Mesenteric fat pad (tissue), 1 donor: ENCODE measurements at regions not wholly inside any gene's neighbourhood (a gene's known extent, or its start where the extent isn't known, plus 50 kb on each side); places are given as distances from the start of the nearest gene placed in this dataset.

Experiments
- DNase-seq: peaks from one replicate; pipeline ENCODE4 v3.0.0-alpha.2; 2020; ENCODE audit warnings: low spot score
- donor health status: DM: yes; HTN: yes; CAD: no.

DNA sequence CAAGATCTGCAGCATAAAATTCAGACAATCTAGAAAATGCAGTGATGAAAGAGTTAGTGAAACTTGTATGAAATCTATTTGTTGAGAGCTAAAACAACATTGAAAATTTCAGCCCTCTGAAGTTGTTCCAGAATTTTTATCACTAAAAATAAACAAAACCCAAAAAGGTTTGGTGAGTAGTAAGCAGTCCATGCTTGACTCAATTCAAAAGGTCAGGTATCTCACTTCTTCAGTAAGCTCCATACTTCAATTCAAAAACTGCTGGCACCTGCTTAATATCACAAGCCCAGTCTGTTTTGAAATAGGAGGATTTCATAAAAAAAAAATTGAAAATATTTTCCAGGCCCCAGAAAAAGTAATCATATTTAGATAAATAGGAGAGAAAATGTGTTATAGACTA lies 894.4 kb downstream of the SLITRK5 start:
- no peak for DNase-seq

DNA sequence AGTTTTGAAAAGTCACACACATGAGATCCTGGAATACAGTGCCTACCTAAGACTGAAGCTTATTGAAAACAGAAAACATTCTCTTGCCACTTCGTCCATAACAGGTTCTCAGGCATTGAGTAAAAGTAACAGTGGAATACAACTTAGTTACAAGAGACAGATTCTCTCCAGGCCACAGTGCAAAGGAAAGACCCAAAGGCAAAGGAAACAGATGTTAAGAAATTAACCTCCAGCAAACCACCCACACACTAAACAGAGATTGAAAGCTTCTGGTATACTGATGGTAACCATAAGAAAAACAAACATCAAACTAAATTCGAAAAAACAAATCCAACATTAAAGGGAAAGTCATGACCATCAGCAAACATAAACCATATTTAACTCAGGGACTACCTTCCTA lies 914.7 kb downstream of the SLITRK5 start:
- no peak for DNase-seq

- no peak for DNase-seq
Observed at GRCh38 chr13:88586263-88586662, 915.1 kb downstream of the SLITRK5 start.

DNA sequence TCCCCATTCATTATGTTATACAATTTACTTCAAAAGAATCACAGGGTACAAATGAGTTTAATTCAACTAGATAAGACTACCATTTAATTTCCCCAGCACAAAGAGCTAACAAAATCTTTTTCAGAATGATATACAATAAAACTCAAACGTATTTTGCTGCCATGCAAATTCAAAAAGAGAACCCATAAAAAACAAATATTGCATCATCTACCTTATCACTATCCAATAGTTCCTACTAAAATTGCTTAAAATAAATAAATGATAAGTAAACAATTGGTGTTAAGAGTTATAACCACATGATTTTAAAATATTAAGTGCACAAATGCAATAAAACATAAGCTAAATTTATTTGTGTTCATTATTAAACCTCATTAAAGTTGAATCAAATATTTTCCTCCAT lies 919.4 kb downstream of the SLITRK5 start:
- DNase-seq = no peak

DNA sequence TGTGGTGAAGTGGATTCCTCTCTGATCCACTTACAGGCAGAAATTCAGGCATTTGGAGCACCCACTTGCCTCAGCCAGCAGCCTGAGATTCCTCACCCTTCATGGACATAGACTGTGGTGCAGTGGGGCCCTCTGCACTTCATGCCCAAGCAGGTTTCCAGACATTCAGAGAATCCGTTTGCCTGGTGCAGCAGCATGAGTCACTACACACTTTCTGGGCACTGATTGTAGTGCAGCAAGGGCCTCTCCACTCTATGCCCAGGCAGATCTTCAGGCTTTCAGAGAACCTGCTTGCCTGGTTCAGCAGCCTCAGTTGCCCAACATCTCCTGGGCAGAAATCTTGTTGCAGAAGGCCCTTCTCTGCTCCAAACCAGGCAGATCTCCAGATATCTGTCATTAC lies 920.9 kb downstream of the SLITRK5 start:
- no peak for DNase-seq

GRCh38 chr13:88601949-88602348 lies 930.8 kb downstream of the SLITRK5 start:
- DNase-seq = no peak

- no peak for DNase-seq
Observed at GRCh38 chr13:88602786-88603777, 931.9 kb downstream of the SLITRK5 start.

GRCh38 chr13:88617176-88617575 lies 946.0 kb downstream of the SLITRK5 start:
- DNase-seq = no peak

- DNase-seq = no peak
Observed at GRCh38 chr13:88622362-88622973, 951.3 kb downstream of the SLITRK5 start.

DNA sequence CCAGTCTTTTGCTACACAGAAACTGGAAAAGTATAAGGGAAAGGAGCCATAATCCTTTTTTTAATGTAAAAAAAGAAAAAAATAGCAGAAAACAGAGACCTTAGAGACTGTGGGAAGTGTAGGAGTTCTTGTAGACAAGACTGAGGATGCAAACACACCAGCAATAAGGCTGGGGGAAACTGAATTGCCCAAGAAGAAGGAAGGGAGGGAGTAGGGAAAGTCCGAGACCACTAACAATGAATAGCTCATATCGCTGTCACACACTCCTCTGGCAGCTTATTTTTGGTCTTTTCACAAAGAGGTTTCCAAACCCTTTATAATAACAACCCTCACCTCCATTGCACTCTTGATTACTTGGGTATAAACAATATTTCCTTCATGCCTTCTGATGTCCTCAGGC lies 952.0 kb downstream of the SLITRK5 start:
- DNase-seq = no peak

- DNase-seq = no peak
Observed at GRCh38 chr13:88627071-88627470, 955.9 kb downstream of the SLITRK5 start.

DNA sequence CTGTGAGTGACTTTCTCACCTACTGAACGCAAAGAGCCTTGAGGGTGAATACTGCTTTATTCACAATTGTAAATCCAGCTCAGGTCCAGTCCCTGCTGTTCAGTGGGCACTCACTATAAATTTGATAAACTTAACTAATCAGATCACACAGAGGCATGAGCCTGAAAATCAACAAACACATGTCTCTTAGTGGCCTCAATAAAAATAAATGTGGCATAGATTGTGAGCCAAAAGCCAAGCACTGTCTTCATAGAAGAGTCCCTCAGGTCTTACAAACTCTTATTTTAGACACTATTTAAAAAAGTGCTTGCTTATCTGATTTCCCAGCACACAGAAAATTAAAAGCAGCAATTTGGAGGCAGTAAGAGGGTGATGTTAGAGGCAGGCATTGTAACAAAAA lies 957.7 kb downstream of the SLITRK5 start:
- no peak for DNase-seq

- DNase-seq = no peak
Observed at GRCh38 chr13:88637935-88638334, 966.8 kb downstream of the SLITRK5 start.

GRCh38 chr13:88643233-88643632 lies 972.1 kb downstream of the SLITRK5 start:
- no peak for DNase-seq

DNA sequence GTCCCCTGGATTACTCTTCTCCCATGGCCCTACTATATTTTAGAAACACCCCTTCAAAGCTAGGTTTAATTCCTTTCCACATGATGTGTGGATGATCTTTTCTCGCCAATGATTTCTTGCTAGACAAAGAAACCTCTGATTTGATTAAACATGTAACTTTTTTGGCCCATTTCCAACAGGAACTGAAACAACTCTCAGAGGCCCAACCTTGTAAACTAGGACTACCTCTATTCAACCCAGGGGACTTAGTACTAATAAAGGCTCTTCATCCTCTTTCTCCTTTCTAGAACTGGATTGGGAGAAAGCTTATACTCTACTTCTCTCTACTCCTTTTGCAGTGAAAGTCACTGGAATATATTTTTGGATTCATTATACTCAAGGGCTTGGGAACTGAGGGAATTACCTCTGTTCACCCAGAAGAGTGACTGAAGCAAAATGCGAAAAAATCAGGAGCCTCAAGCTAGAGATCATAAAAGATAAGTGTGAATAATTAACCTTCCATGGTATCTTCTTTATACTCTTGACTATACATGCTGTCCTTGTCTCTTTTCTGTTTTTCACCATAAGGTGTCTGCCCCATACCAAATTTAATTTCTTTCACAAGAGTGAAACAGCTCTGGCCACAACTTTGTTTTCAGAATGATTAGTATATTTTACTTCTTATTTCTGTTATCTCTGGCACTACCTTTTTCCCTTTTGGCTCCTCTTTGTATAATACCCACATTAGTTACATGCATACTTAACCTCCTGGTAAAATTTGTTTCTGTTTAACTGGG lies 977.6 kb downstream of the SLITRK5 start:
- no peak for DNase-seq

- DNase-seq = no peak
Observed at GRCh38 chr13:88649855-88650254, 978.7 kb downstream of the SLITRK5 start.

- DNase-seq = no peak
Observed at GRCh38 chr13:88651531-88651930, 980.4 kb downstream of the SLITRK5 start.

DNA sequence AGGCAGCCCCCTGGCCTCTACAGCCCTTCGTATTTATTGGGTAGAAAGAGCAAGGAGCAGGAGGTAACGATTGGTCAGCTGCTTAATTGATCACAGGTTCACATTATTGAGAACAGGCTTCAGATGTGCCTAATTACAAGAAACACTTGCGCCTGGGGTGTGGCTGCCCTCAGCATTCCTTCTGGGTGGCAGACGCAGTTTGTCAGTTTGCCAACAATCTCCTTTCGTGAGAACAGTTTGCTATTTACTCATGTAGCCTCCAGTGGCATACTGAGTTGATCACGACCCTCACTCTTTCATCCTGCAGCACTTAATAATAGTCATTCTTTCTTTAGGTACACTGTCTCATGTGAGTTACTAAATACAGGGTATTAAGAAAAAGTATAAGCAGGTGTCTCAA lies 985.6 kb downstream of the SLITRK5 start:
- DNase-seq = no peak

GRCh38 chr13:88670509-88670908 lies 999.3 kb downstream of the SLITRK5 start:
- no peak for DNase-seq

DNA sequence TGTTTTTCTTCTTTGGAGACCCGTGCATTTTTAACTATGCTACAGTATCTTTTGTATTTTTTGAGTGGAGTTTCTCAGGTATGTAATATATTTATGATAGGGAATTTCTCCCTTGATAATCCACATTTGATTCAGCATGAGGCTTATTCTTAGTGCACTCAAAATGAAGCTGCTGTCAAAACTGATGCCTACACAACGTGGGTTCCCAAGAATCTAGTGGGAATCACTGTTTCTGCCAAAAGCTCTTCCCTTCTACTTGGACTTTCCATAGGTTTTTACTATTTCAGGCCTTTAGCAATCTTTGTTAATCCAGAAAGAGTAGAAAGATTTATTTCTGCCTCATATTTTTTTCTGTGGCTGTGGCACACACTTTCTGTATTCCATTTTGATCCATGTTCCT lies 1003.7 kb downstream of the SLITRK5 start:
- no peak for DNase-seq

- no peak for DNase-seq
Observed at GRCh38 chr13:88675347-88675996, 1004.3 kb downstream of the SLITRK5 start.
